VCaP (cell line): ENCODE measurements at regions not wholly inside any gene's neighbourhood (a gene's known extent, or its start where the extent isn't known, plus 50 kb on each side); places are given as distances from the start of the nearest gene placed in this dataset.

Experiments used
- H3K27ac ChIP-seq: fragments of 450-650 bp; 2 replicates; pipeline ENCODE4 v1.5.1; 2017
- CTCF ChIP-seq: fragments of 450-650 bp; conservative IDR thresholded peaks from 2 replicates; pipeline ENCODE4 v1.5.1; 2017; ENCODE audit warnings: mild to moderate bottlenecking, moderate library complexity

- no peak for TF ChIP-seq CTCF
- H3K27ac ChIP-seq, result no peak overlapping the region
Measured at GRCh38 chr22:27470169-27470772, 331.3 kb downstream of the MN1 start.

GRCh38 chr22:27472975-27473374, 328.6 kb downstream of the MN1 start:
- no peak for TF ChIP-seq CTCF
- no peak overlapping the region for H3K27ac ChIP-seq

- H3K27ac ChIP-seq, result no peak overlapping the region
- TF ChIP-seq CTCF, result no peak
Measured at GRCh38 chr22:27473533-27473932, 328.0 kb downstream of the MN1 start.

- no peak overlapping the region for H3K27ac ChIP-seq
- TF ChIP-seq CTCF, result no peak
Measured at GRCh38 chr22:27474112-27474571, 327.4 kb downstream of the MN1 start.

GRCh38 chr22:27474711-27475547, 326.6 kb downstream of the MN1 start:
- no peak for TF ChIP-seq CTCF
- H3K27ac ChIP-seq, result no peak overlapping the region

GRCh38 chr22:27475548-27475897, 326.0 kb downstream of the MN1 start:
- TF ChIP-seq CTCF, result no peak
- H3K27ac ChIP-seq, result no peak overlapping the region

GRCh38 chr22:27476318-27476717, 325.2 kb downstream of the MN1 start:
- no peak overlapping the region for H3K27ac ChIP-seq
- no peak for TF ChIP-seq CTCF
